ENCODE measurements at regions not wholly inside any gene's neighbourhood (a gene's known extent, or its start where the extent isn't known, plus 50 kb on each side); places are given as distances from the start of the nearest gene placed in this dataset.

DNA sequence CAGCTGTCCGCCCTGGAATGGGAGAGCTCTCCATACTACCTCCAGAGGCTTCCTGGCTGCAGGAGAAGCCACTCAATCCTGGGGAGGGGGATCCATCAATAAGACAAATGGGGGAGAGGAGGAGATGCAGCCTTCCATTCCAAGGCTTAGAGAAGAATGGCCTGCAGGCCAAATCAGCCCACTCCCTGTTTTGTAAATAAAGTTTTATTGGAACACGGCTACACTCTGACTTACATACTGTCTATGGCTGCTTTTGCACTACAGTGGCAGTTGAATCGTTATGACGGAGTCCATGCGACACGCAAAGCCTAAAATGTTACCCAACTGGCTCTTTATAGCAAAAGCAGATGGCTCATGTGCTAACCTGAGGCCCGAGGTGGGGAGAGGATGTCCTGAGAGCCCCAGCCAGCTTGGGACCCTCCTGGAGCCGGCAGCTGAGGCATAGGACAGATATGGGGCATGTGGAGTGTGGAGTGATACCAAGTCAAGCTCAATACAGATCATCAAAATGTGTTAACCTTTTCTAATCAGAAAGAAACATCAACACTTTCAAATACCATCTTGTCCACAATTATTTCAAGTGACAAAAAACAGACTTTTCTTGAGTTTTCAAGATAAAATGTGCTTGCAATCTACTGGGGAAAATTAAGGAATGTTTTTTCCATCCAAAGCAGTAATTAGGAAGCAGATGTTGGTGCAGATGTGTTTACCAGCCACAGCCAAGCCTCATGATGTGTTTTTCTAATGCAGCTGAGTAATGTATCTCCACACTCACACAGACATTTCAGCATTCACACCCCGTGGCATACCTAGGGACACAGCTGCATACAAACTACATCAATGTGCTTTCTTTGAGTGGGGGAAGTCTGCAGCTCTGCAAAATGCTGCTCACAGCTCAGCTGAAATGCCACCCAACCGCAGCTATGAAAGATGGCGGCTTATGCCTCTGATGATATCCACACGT, 181.6 kb downstream of the SHANK2 start:
- no peak for DNase-seq

DNA sequence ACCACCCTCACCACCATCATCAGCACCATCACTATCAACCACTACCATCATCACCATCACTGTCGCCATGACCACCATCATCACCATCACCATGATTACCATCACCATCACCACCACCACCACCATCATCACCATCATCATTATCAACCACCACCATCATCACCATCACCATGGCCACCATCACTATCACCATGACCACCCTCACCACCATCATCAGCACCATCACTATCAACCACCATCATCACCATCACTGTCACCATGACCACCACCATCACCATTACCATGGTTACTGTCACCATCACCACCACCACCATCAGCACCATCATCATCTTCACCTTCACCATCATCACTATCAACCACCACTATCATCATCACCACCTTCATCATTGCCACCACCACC, 183.4 kb downstream of the SHANK2 start:
- no peak for DNase-seq

GRCh38 chr11:71067753-71068152, 184.6 kb downstream of the SHANK2 start:
- DNase-seq, result no peak

GRCh38 chr11:71066311-71066710, 186.1 kb downstream of the SHANK2 start:
- DNase-seq, result no peak

GRCh38 chr11:71065841-71066240, 186.5 kb downstream of the SHANK2 start:
- no peak for DNase-seq

DNA sequence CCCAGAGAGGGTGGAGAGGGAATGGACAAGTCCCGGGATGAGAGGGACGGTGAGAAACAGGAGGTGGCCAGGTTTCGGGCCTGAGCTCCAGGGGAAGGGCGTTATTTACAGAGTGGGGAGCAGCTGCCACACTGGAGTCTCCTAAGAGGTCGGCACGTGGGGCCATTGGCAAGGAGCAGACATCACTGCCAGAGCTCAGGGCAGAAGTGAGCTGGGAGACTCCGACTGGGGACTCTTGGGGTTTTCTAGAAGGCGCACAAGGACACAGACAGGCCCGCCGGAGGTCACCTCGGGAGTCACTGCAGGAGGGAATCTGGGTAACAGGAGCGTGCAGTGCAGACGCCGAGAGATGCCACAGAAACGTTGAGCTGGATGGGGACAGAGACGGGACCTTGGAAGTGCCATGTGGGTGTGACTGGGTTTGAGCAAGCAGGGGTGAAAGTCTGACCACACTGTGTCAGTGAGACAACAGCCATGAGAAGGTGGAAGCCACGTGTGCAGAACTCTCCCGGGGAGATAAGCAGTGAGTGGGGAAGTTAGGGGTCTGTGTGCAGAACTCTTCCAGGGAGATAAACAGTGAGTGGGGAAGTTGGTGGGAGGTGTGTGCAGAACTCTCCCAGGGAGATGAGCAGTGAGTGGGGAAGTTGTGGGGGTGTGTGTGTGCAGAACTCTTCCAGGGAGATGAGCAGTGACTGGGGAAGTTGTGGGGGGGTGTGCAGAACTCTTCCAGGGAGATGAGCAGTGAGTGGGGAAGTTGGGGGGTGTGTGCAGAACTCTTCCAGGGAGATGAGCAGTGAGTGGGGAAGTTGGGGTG, 187.5 kb downstream of the SHANK2 start:
- no peak for DNase-seq

- DNase-seq, result no peak
Observed at GRCh38 chr11:71064183-71064582, 188.2 kb downstream of the SHANK2 start.

GRCh38 chr11:71063129-71063528, 189.2 kb downstream of the SHANK2 start:
- no peak for DNase-seq

GRCh38 chr11:71062199-71062598, 190.2 kb downstream of the SHANK2 start:
- DNase-seq, result no peak

DNA sequence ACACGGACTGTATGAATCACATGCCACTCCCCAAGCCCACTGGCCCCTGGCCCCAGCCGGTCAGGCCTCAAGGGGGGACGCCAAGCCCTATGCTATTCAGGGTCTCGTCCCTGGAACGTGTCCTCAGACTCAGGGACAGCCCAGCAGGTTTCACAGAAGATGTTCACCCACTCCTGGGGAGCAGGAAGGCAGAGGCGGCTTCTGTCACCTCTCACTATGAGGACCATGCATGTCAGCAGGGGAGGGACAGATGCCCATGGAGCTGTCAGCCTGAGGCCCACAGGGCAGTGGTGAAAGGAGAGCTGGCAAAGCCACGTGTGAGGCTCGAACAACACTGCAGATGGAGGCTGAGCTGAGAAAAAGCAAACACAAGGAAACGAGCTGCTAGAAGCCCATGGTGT, 192.0 kb downstream of the SHANK2 start:
- peak; percentile 0 for DNase-seq

GRCh38 chr11:71059662-71060061, 192.7 kb downstream of the SHANK2 start:
- DNase-seq, result no peak

DNA sequence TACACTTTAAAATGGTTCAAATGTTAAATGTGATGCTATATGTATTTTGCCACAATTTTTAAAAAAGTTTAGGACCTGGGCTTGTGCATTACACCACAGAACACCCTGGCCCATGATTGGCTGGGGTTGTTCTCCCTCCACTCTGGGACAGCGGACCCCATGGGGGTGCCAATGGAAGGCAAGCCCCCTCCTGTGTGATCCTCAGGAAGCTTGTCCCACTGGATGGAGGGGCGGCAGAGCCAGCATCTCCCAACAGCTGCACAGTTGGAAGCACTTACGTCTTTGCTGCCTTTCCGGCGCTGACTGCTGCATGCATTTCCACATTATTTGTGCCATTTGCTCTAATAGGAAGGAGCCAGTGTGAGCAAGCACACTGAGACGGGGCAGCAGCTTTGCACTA, 196.5 kb downstream of the SHANK2 start:
- no peak for DNase-seq
